ENCODE measurements at regions not wholly inside any gene's neighbourhood (a gene's known extent, or its start where the extent isn't known, plus 50 kb on each side); places are given as distances from the start of the nearest gene placed in this dataset.

DNA sequence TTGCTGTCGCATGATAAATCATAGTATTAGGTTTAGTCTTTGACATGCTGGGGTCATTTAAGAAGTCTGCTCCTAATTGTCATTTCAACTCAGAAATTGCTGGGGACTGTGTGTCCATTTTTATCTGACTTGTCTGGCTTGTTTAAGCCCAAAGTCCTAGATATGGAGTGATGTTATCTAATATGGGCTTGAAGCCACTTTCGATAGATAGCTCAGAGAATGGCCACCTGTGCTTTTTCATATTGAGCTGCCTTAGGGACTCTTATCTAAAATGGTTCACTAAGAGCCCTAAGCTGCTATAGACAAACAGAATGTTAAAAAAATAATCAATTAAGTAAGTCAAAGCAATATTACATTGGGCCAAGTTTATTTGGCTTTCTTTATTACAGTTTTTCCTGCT is 81.6 kb upstream of the CNTNAP4 start (continued):
- TF ChIP-seq, protein P1, sequence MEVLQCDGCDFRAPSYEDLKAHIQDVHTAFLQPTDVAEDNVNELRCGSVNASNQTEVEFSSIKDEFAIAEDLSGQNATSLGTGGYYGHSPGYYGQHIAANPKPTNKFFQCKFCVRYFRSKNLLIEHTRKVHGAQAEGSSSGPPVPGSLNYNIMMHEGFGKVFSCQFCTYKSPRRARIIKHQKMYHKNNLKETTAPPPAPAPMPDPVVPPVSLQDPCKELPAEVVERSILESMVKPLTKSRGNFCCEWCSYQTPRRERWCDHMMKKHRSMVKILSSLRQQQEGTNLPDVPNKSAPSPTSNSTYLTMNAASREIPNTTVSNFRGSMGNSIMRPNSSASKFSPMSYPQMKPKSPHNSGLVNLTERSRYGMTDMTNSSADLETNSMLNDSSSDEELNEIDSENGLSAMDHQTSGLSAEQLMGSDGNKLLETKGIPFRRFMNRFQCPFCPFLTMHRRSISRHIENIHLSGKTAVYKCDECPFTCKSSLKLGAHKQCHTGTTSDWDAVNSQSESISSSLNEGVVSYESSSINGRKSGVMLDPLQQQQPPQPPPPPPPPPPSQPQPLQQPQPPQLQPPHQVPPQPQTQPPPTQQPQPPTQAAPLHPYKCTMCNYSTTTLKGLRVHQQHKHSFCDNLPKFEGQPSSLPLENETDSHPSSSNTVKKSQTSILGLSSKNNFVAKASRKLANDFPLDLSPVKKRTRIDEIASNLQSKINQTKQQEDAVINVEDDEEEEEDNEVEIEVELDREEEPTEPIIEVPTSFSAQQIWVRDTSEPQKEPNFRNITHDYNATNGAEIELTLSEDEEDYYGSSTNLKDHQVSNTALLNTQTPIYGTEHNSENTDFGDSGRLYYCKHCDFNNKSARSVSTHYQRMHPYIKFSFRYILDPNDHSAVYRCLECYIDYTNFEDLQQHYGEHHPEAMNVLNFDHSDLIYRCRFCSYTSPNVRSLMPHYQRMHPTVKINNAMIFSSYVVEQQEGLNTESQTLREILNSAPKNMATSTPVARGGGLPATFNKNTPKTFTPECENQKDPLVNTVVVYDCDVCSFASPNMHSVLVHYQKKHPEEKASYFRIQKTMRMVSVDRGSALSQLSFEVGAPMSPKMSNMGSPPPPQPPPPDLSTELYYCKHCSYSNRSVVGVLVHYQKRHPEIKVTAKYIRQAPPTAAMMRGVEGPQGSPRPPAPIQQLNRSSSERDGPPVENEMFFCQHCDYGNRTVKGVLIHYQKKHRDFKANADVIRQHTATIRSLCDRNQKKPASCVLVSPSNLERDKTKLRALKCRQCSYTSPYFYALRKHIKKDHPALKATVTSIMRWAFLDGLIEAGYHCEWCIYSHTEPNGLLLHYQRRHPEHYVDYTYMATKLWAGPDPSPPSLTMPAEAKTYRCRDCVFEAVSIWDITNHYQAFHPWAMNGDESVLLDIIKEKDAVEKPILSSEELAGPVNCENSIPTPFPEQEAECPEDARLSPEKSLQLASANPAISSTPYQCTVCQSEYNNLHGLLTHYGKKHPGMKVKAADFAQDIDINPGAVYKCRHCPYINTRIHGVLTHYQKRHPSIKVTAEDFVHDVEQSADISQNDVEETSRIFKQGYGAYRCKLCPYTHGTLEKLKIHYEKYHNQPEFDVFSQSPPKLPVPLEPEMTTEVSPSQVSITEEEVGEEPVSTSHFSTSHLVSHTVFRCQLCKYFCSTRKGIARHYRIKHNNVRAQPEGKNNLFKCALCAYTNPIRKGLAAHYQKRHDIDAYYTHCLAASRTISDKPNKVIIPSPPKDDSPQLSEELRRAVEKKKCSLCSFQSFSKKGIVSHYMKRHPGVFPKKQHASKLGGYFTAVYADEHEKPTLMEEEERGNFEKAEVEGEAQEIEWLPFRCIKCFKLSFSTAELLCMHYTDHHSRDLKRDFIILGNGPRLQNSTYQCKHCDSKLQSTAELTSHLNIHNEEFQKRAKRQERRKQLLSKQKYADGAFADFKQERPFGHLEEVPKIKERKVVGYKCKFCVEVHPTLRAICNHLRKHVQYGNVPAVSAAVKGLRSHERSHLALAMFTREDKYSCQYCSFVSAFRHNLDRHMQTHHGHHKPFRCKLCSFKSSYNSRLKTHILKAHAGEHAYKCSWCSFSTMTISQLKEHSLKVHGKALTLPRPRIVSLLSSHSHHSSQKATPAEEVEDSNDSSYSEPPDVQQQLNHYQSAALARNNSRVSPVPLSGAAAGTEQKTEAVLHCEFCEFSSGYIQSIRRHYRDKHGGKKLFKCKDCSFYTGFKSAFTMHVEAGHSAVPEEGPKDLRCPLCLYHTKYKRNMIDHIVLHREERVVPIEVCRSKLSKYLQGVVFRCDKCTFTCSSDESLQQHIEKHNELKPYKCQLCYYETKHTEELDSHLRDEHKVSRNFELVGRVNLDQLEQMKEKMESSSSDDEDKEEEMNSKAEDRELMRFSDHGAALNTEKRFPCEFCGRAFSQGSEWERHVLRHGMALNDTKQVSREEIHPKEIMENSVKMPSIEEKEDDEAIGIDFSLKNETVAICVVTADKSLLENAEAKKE (CRISPR knock-in tag; IDR thresholded peaks at IDR 0.05), result no peak
- TF ChIP-seq NANOG (IDR thresholded peaks at IDR 0.05; ENCODE audit: borderline replicate concordance) (no peak), CREB1 (CRISPR knock-in tag; IDR thresholded peaks at IDR 0.05; ENCODE audit: low read depth) (no peak), ZNF331 (CRISPR knock-in tag; IDR thresholded peaks at IDR 0.05; ENCODE audit: low read depth) (no peak), CTCF (conservative IDR thresholded peaks at IDR 0.05; ENCODE audit: low read depth in 2 of 2) (no peak)

- no peak overlapping the region for H3K4me2 ChIP-seq
- H3K4me3 ChIP-seq, result no peak overlapping the region
- ATAC-seq (no peak), DNase-seq (ENCODE audit: low spot score) (no peak)
- Mint-ChIP-seq H3K9me3 (peaks cover 67% of the 10 kb centered on the region), H3K36me3 (ENCODE audit: low read depth) (no peaks in the 10 kb centered on the region), H3K4me1 (peaks cover 15% of the 10 kb centered on the region; the same call in 2 of the 3 replicates), H3K4me3 (no peak overlapping the region), H3K27me3 (ENCODE audit: insufficient read depth, low read depth, poor library complexity) (peaks cover 3% of the 10 kb centered on the region), H3K27ac (no peak overlapping the region)
- no peak overlapping the region for H3K27ac ChIP-seq (ENCODE audit: low read depth)
- no peaks in the 10 kb centered on the region for H3K9me2 ChIP-seq (ENCODE audit: insufficient read depth)
- no peaks in the 10 kb centered on the region for H3K36me3 ChIP-seq (ENCODE audit: insufficient read depth)
- no peaks in the 10 kb centered on the region for H3K27me3 ChIP-seq (ENCODE audit: insufficient read depth)
- no peak overlapping the region for H2AFZ ChIP-seq
- H3K4me1 ChIP-seq (ENCODE audit: insufficient read depth), result peaks cover 43% of the 10 kb centered on the region
- TF ChIP-seq ZNF331 (CRISPR knock-in tag; IDR thresholded peaks at IDR 0.05; ENCODE audit: low read depth) (no peak), POLR2AphosphoS5 (IDR thresholded peaks at IDR 0.05; ENCODE audit: low read depth) (no peak)
- TF ChIP-seq, protein P2, sequence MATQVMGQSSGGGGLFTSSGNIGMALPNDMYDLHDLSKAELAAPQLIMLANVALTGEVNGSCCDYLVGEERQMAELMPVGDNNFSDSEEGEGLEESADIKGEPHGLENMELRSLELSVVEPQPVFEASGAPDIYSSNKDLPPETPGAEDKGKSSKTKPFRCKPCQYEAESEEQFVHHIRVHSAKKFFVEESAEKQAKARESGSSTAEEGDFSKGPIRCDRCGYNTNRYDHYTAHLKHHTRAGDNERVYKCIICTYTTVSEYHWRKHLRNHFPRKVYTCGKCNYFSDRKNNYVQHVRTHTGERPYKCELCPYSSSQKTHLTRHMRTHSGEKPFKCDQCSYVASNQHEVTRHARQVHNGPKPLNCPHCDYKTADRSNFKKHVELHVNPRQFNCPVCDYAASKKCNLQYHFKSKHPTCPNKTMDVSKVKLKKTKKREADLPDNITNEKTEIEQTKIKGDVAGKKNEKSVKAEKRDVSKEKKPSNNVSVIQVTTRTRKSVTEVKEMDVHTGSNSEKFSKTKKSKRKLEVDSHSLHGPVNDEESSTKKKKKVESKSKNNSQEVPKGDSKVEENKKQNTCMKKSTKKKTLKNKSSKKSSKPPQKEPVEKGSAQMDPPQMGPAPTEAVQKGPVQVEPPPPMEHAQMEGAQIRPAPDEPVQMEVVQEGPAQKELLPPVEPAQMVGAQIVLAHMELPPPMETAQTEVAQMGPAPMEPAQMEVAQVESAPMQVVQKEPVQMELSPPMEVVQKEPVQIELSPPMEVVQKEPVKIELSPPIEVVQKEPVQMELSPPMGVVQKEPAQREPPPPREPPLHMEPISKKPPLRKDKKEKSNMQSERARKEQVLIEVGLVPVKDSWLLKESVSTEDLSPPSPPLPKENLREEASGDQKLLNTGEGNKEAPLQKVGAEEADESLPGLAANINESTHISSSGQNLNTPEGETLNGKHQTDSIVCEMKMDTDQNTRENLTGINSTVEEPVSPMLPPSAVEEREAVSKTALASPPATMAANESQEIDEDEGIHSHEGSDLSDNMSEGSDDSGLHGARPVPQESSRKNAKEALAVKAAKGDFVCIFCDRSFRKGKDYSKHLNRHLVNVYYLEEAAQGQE (IDR thresholded peaks at IDR 0.05; ENCODE audit: unreplicated experiment), result no peak
- no peaks in the 10 kb centered on the region for H4K20me1 ChIP-seq (replicated peaks; ENCODE audit: insufficient read depth)
- no peaks in the 10 kb centered on the region for H3F3A ChIP-seq (replicated peaks; ENCODE audit: low read depth)
- no peaks in the 10 kb centered on the region for H3K79me2 ChIP-seq (replicated peaks; ENCODE audit: insufficient read depth)
Measured at GRCh38 chr16:76197900-76198299, 79.3 kb upstream of the CNTNAP4 start.

Data from GM23338 (cell line).